Kidney (tissue), 13 donors: ENCODE measurements at regions not wholly inside any gene's neighbourhood (a gene's known extent, or its start where the extent isn't known, plus 50 kb on each side); places are given as distances from the start of the nearest gene placed in this dataset.

Experiments used
- DNase-seq, 5 donors: peaks; one replicate each; pipeline ENCODE4 v3.0.0-alpha.2; 2013 to 2020
- FAIRE-seq: peaks from 2 replicates; lab custom pipeline; 2012; peaks lifted over from hg19 to GRCh38; lab: Jason Lieb, UNC
- H3K27ac ChIP-seq, 2 donors: one replicate each; pipeline ENCODE4 v1.7.0; 2013; ENCODE audit warnings: low read depth in 2 of 2, low read length in 2 of 2, inconsistent platforms in 1 of 2
- H3K27me3 ChIP-seq: one replicate; pipeline ENCODE4 v1.7.1; 2013; ENCODE audit warnings: low read length, inconsistent platforms; ENCODE audit not compliant: control insufficient read depth, insufficient read depth
- H3K36me3 ChIP-seq, 3 donors: one replicate each; pipeline versions ENCODE4 v1.7.0 to v1.7.1; 2013; ENCODE audit warnings: low read length in 3 of 3, control low read depth in 1 of 3, inconsistent platforms in 1 of 3; ENCODE audit not compliant: insufficient read depth in 3 of 3, control insufficient read depth in 2 of 3
- H3K4me1 ChIP-seq, 3 donors: one replicate each; pipeline versions ENCODE4 v1.7.0 to v1.7.1; 2013; ENCODE audit warnings: low read length in 3 of 3, inconsistent platforms in 1 of 3, low read depth in 1 of 3; ENCODE audit not compliant: control insufficient read depth in 2 of 3, insufficient read depth in 2 of 3
- H3K4me3 ChIP-seq, 3 donors: one replicate each; pipeline versions ENCODE4 v1.7.0 to v1.8.1; 2013; ENCODE audit warnings: low read length in 3 of 3, control low read depth in 1 of 3, inconsistent platforms in 1 of 3
- H3K9ac ChIP-seq, 3 donors: one replicate each; pipeline versions ENCODE4 v1.7.0 to v1.7.1; 2013; ENCODE audit warnings: low read length in 3 of 3, control low read depth in 1 of 3, inconsistent platforms in 1 of 3
- H3K9me3 ChIP-seq, 3 donors: one replicate each; pipeline versions ENCODE4 v1.7.0 to v1.7.1; 2013; ENCODE audit warnings: low read length in 3 of 3, control low read depth in 1 of 3, inconsistent platforms in 1 of 3; ENCODE audit not compliant: control insufficient read depth in 2 of 3, insufficient read depth in 1 of 3
- CTCF ChIP-seq: IDR thresholded peaks from 3 replicates; pipeline ENCODE4 v1.5.1; 2012; ENCODE audit warnings: mild to moderate bottlenecking, moderate library complexity, borderline replicate concordance; ENCODE audit not compliant: insufficient read depth; ENCODE audit errors: extremely low read depth
- intact Hi-C: fragments of 100-400 bp; cut with DNase I; formaldehyde crosslinking; loops from one replicate; pipeline ENCODE4 v1.11.1; 2022
- donor health status: control.
- donor health status: control.
- donor health status: control.
- donor health status: control.
- donor health status: control.
- donor health status: DM: yes; HTN: yes; CAD: no.
- donor health status: Normal renal cell carcinoma (clear cell type).

GRCh38 chr12:102596687-102597086 is 116.3 kb upstream of the IGF1 start:
- no peak for DNase-seq

DNA sequence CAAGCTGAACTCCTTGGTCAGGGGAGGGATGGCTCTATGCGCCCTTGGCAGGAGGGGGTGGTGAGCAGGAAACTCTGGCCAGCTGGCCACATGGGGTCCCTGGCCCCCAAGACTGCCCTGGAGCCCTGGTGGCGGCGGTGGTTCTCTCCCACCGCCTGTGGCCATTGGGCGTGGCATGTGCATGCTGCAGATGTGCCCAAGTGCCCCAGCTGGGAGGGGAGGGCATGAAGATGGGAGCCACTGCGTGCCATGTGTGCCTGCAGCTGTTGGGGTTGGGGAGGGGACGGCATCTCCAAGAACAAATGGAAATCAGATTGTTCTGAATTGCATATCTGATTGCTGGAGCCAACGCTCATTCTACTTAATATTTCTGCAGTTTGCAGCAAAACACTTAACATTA is 115.7 kb upstream of the IGF1 start:
- no peak for DNase-seq
- intact Hi-C loops: no loop called here
- Histone ChIP-seq H3K27ac (no peak overlapping the region), H3K36me3 (no peaks in the 10 kb centered on the region), H3K27me3 (no peaks in the 10 kb centered on the region), H3K9me3 (no peaks in the 10 kb centered on the region), H3K9ac (no peak overlapping the region), H3K4me3 (no peak overlapping the region), H3K4me1 (no peaks in the 10 kb centered on the region)
- TF ChIP-seq CTCF: no peak
- no peak for FAIRE-seq

More at GRCh38 chr12:102596687-102597086, 116.3 kb upstream of the IGF1 start:
- Histone ChIP-seq H3K4me3 (no peak overlapping the region), H3K4me1 (no peaks in the 10 kb centered on the region), H3K9me3 (no peaks in the 10 kb centered on the region), H3K9ac (no peak overlapping the region), H3K27me3 (no peaks in the 10 kb centered on the region), H3K27ac (no peak overlapping the region), H3K36me3 (no peaks in the 10 kb centered on the region)
- intact Hi-C loops: no loop called here
- TF ChIP-seq CTCF: no peak
- FAIRE-seq: no peak

DNA sequence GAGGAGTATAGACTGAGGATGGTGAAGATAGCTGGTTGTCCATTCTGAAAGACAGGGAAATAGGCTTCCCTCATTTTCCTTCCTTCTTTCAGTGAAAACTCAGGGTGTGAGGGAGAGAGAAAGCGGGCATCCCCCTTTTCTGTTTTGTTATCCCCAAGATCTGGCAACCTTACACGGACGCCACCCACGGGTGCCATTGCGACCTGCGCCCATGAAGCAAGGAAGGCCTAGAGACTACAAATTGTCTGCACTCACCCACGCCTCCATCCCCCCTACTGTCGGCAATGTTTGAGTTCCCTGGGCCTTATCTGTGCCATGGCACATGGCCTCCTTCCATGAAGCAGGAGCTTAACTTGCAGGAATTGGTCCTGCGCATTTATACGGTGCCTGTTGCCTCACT is 115.0 kb upstream of the IGF1 start:
- Histone ChIP-seq H3K27me3 (no peaks in the 10 kb centered on the region), H3K27ac (no peak overlapping the region), H3K9me3 (no peaks in the 10 kb centered on the region), H3K36me3 (no peaks in the 10 kb centered on the region), H3K9ac (no peak overlapping the region), H3K4me3 (no peak overlapping the region), H3K4me1 (no peaks in the 10 kb centered on the region)
- DNase-seq (no peak), FAIRE-seq (no peak)
- TF ChIP-seq CTCF: no peak
- intact Hi-C loops: no loop called here

DNA sequence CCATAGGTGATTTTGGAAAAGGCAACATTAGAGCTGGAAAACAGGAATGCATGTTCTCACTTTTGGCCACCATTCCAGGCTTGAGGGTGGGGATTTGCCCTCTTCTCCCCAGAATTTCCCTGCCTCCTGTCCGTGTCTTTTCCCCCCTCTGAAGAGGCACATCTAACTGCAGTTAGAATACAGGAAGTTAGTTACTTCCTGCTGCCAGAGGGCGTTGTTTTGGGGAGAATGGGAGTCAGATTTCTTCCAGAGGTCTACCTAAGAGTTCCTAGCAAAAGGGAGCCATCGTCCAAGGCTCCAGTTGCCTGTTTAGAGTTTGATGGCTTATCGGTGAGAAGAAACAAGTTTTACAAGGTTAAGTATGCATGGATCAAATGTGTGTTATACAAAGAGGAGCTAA is 112.8 kb upstream of the IGF1 start:
- no peaks in the 10 kb centered on the region for H3K36me3 ChIP-seq
- H3K4me3 ChIP-seq: no peak overlapping the region
- TF ChIP-seq CTCF: no peak
- H3K27me3 ChIP-seq: no peaks in the 10 kb centered on the region
- no peaks in the 10 kb centered on the region for H3K4me1 ChIP-seq
- no peak overlapping the region for H3K9ac ChIP-seq
- H3K9me3 ChIP-seq: no peaks in the 10 kb centered on the region
- FAIRE-seq (no peak), DNase-seq (no peak)
- intact Hi-C loops: no loop called here
- no peak overlapping the region for H3K27ac ChIP-seq
